Spleen (tissue), 11 donors: ENCODE measurements at regions not wholly inside any gene's neighbourhood (a gene's known extent, or its start where the extent isn't known, plus 50 kb on each side); places are given as distances from the start of the nearest gene placed in this dataset.
"Not testable (repeated sequence)": the region's sequence is repeated elsewhere in the genome, so short reads cannot be mapped to it uniquely, and the experiment has no call there.

ENCODE experiments used
- DNase-seq: peaks from one replicate; pipeline ENCODE4 v3.0.0-alpha.2; 2020
- H3K27ac ChIP-seq, 8 donors: fragments of 200-600 bp; sonication (generic) in 7 of 8; 1 replicate in 4 of 8; 2 replicates in 4 of 8; pipeline versions ENCODE4 v1.5.0 to v1.8.0; 2016 to 2021; ENCODE audit warnings: inconsistent platforms in 4 of 8, mild to moderate bottlenecking in 4 of 8, moderate library complexity in 1 of 8
- H3K27me3 ChIP-seq, 7 donors: fragments of 200-600 bp; sonication (generic) in 6 of 7; replicated peaks in 1 of 7; 1 replicate in 4 of 7; 2 replicates in 3 of 7; pipeline versions ENCODE4 v1.5.0 to v1.8.0; 2016 to 2021; ENCODE audit warnings: inconsistent platforms in 3 of 7, mild to moderate bottlenecking in 1 of 7
- H3K36me3 ChIP-seq, 6 donors: fragments of 200-600 bp; sonication (generic) in 5 of 6; 1 replicate in 4 of 6; 2 replicates in 2 of 6; pipeline versions ENCODE4 v1.5.0 to v1.8.0; 2016 to 2021; ENCODE audit warnings: inconsistent platforms in 2 of 6
- H3K4me1 ChIP-seq, 6 donors: fragments of 200-600 bp; sonication (generic) in 5 of 6; 1 replicate in 3 of 6; 2 replicates in 3 of 6; pipeline versions ENCODE4 v1.5.0 to v1.8.0; 2016 to 2021; ENCODE audit warnings: inconsistent platforms in 3 of 6
- H3K4me3 ChIP-seq, 8 donors: fragments of 200-600 bp; sonication (generic) in 7 of 8; 1 replicate in 4 of 8; 2 replicates in 4 of 8; pipeline versions ENCODE4 v1.5.0 to v1.8.0; 2016 to 2021; ENCODE audit warnings: inconsistent platforms in 4 of 8, mild to moderate bottlenecking in 4 of 8, moderate library complexity in 2 of 8
- H3K9me3 ChIP-seq, 8 donors: fragments of 200-600 bp; sonication (generic) in 7 of 8; 1 replicate in 4 of 8; 2 replicates in 4 of 8; pipeline versions ENCODE4 v1.5.0 to v1.8.0; 2016 to 2021; ENCODE audit warnings: inconsistent platforms in 4 of 8
- CTCF ChIP-seq, 11 experiments: fragments of 200-600 bp in 7 of 11; fragments of 450-650 bp in 4 of 11; sonication (generic) in 4 of 11; IDR thresholded peaks in 8 of 11; conservative IDR thresholded peaks in 3 of 11; 1 replicate in 7 of 11; 2 replicates in 4 of 11; pipeline versions ENCODE4 v1.4.0 to v1.8.0; 2016 to 2021; ENCODE audit warnings: antibody characterized with exemption in 11 of 11, inconsistent platforms in 4 of 11, mild to moderate bottlenecking in 1 of 11
- POLR2A ChIP-seq, 3 donors: fragments of 450-650 bp; IDR thresholded peaks; one replicate each; pipeline ENCODE4 v1.5.1; 2017; ENCODE audit warnings: antibody characterized with exemption in 3 of 3, mild to moderate bottlenecking in 1 of 3
- POLR2AphosphoS5 ChIP-seq, 3 donors: sonication (generic); formaldehyde crosslinking; IDR thresholded peaks; one replicate each; pipeline ENCODE4 v1.5.1; 2017; ENCODE audit warnings: antibody characterized with exemption in 3 of 3
- WGBS, 5 donors: extraction: QIAGEN DNeasy Blood & Tissue Kit in 3 of 5; methylation state at CpG; one replicate each; pipeline versions ENCODE4 v1.1.5 to v1.1.7; 2013 to 2018; 5-methylcytosine and 5-hydroxymethylcytosine counted together
- intact Hi-C: fragments of 100-400 bp; cut with DNase I; formaldehyde crosslinking; loops from one replicate; pipeline ENCODE4 v1.15.0; 2023; ENCODE audit warnings: low total_unique reads
- donor health status: healthy with polysubstance abuse.
- donor health status: DM: no; HTN: no; CAD: no; lungs with moderate emphysema.
- donor health status: DM: no; HTN: no; CAD: no.
- donor health status: Bipolar disorder and iron deficiency.
- donor health status: healthy.
- donor health status: DM: no; HTN: no; CAD: no.
- donor health status: DM: yes; HTN: yes; CAD: no.

GRCh38 chr3:166425021-166425420 lies 587.8 kb upstream of the BCHE start:
- H3K27ac ChIP-seq: no peak overlapping the region
- intact Hi-C loops: no loop called here
- no peak overlapping the region for H3K4me3 ChIP-seq
- DNase-seq: no peak
- peaks cover 0 to 19% (median 9%) of the 10 kb centered on the region in 8 donors for H3K9me3 ChIP-seq
- H3K27me3 ChIP-seq: no peaks in the 10 kb centered on the region
- no peaks in the 10 kb centered on the region for H3K4me1 ChIP-seq
- TF ChIP-seq POLR2A (IDR thresholded peaks at IDR 0.05): no peak
- no peak for TF ChIP-seq CTCF (IDR thresholded peaks at IDR 0.05 in 8 of 11, conservative IDR thresholded peaks at IDR 0.05 in 3 of 11)
- no peak for TF ChIP-seq POLR2AphosphoS5 (IDR thresholded peaks at IDR 0.05)
- H3K36me3 ChIP-seq: no peaks in the 10 kb centered on the region

- H3K4me3 ChIP-seq, intact Hi-C loops, H3K36me3 ChIP-seq, H3K27me3 ChIP-seq, H3K4me1 ChIP-seq, H3K27ac ChIP-seq: not testable (repeated sequence)
- peak; percentile 71 for DNase-seq
- 86 to 95% (median 92%) methylated on average over 8 to 26 of the region's 26 CpGs for WGBS, 5 donors
- peaks cover 0 to 24% (median 13%) of the 10 kb centered on the region in 8 donors for H3K9me3 ChIP-seq
Measured at GRCh38 chr3:166423824-166424513, 586.7 kb upstream of the BCHE start.

DNA sequence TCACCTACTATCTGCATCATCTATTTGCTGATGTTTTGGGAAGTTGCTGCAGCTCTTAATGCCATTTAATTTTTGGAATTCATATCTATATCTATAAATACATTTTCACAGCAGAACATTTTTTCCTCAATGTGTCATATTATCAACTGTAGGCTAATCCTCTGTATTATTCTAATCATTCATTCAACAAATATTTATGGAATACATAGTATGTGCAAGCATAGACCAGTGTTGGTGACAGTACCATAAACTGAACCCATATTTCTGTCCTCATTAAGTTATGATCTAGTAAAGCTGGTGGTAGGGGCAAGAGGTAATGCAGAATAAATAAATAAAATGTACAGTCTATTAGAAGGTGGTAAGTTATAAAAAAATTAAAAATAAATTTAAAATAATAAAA lies 585.3 kb upstream of the BCHE start:
- Histone ChIP-seq H3K4me3 (no peak overlapping the region), H3K36me3 (no peaks in the 10 kb centered on the region), H3K27me3 (no peaks in the 10 kb centered on the region), H3K27ac (no peak overlapping the region), H3K9me3 (peaks cover 0 to 26% (median 13%) of the 10 kb centered on the region in 8 donors), H3K4me1 (no peaks in the 10 kb centered on the region)
- no peak for DNase-seq
- TF ChIP-seq CTCF (IDR thresholded peaks at IDR 0.05 in 8 of 11, conservative IDR thresholded peaks at IDR 0.05 in 3 of 11) (no peak), POLR2A (IDR thresholded peaks at IDR 0.05) (no peak), POLR2AphosphoS5 (IDR thresholded peaks at IDR 0.05) (no peak)
- intact Hi-C loops: no loop called here

DNA sequence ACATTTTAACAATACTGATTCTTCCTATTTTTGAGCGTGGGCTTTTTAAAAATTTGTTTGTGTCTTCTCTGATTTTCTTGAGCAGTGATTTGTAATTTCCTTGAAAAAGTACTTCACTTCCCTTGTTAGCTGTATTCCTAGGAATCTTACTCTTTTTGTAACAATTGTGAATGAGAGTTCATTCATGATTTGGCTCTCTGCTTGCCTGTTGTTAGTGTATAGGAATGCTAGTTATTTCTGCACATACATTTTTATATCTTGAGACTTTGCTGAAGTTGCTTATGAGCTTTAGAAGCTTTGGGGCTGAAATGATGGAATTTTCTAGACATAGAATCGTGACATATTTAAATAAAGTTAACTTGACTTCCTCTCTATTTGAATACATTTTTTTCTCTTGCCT lies 582.8 kb upstream of the BCHE start:
- Histone ChIP-seq H3K36me3 (no peaks in the 10 kb centered on the region), H3K9me3 (peaks cover 0 to 22% (median 9%) of the 10 kb centered on the region in 8 donors), H3K4me3 (no peak overlapping the region), H3K27ac (no peak overlapping the region), H3K4me1 (no peaks in the 10 kb centered on the region), H3K27me3 (no peaks in the 10 kb centered on the region)
- no peak for TF ChIP-seq CTCF (IDR thresholded peaks at IDR 0.05 in 8 of 11, conservative IDR thresholded peaks at IDR 0.05 in 3 of 11)
- TF ChIP-seq POLR2AphosphoS5 (IDR thresholded peaks at IDR 0.05): no peak
- no peak for TF ChIP-seq POLR2A (IDR thresholded peaks at IDR 0.05)
- 71 to 81% (median 77%) methylated on average over 2 of the region's 2 CpGs for WGBS, 5 donors
- no peak for DNase-seq
- intact Hi-C loops: no loop called here

DNA sequence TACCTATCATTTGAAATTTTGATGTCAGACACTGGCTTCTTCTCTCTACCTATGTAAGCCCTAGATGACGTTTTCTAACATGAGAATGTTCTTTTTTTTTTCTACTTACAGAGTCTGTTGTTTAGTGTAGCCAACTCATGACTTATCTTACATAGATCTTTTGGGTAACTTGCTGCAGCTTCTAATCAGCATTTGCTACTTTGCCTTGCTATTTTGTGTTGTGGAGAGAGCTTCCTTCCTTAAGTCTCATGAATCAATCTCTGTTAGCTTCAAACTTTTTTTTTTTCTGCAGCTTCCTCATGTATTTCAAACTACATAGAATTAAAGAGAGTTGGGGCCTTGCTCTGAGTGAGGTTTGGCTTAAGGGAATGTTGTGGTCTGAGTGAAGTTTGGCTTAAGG lies 568.7 kb upstream of the BCHE start:
- H3K27ac ChIP-seq: no peak overlapping the region
- H3K36me3 ChIP-seq: no peaks in the 10 kb centered on the region
- H3K4me3 ChIP-seq: no peak overlapping the region
- no peak for DNase-seq
- TF ChIP-seq CTCF (IDR thresholded peaks at IDR 0.05 in 8 of 11, conservative IDR thresholded peaks at IDR 0.05 in 3 of 11) (no peak), POLR2AphosphoS5 (IDR thresholded peaks at IDR 0.05) (no peak), POLR2A (IDR thresholded peaks at IDR 0.05) (no peak)
- intact Hi-C loops: no loop called here
- no peaks in the 10 kb centered on the region for H3K4me1 ChIP-seq
- WGBS, 5 donors: 6 to 28% (median 13%) methylated on average over 1 of the region's 1 CpG
- no peaks in the 10 kb centered on the region for H3K9me3 ChIP-seq
- no peaks in the 10 kb centered on the region for H3K27me3 ChIP-seq
